DOHH2 (cell line): ENCODE measurements at regions not wholly inside any gene's neighbourhood (a gene's known extent, or its start where the extent isn't known, plus 50 kb on each side); places are given as distances from the start of the nearest gene placed in this dataset.
"Not testable (repeated sequence)": the region's sequence is repeated elsewhere in the genome, so short reads cannot be mapped to it uniquely, and the experiment has no call there.

Experiments used
- H3F3A ChIP-seq: fragments of 200-600 bp; sonication (generic), shearing (Covaris generic); 2 replicates; pipeline ENCODE4 v1.6.0; 2016; ENCODE audit warnings: antibody characterized with exemption, mild to moderate bottlenecking; ENCODE audit not compliant: control insufficient read depth, insufficient read depth
- H3K27ac ChIP-seq: fragments of 200-600 bp; sonication (generic); 2 replicates; pipeline ENCODE4 v1.5.1; 2014; ENCODE audit warnings: low read depth, mild to moderate bottlenecking, low read length, moderate library complexity
- H3K27me3 ChIP-seq: fragments of 200-600 bp; sonication (generic); 2 replicates; pipeline ENCODE4 v1.6.1; 2014; ENCODE audit warnings: mild to moderate bottlenecking, low read length, mixed read lengths; ENCODE audit not compliant: control insufficient read depth
- H3K36me3 ChIP-seq: fragments of 200-600 bp; sonication (generic); 2 replicates; pipeline ENCODE4 v1.6.1; 2014; ENCODE audit warnings: mild to moderate bottlenecking, low read length, moderate library complexity, mixed read lengths; ENCODE audit not compliant: control insufficient read depth
- H3K4me1 ChIP-seq: fragments of 200-600 bp; sonication (generic); 2 replicates; pipeline ENCODE4 v1.6.1; 2014; ENCODE audit warnings: mild to moderate bottlenecking, low read length, mixed read lengths; ENCODE audit not compliant: control insufficient read depth
- H3K4me2 ChIP-seq: fragments of 200-600 bp; sonication (generic); 2 replicates; pipeline ENCODE4 v1.6.0; 2014; ENCODE audit warnings: mild to moderate bottlenecking, low read length, moderate library complexity
- H3K4me3 ChIP-seq: fragments of 200-600 bp; sonication (generic); 2 replicates; pipeline ENCODE4 v1.5.1; 2014; ENCODE audit warnings: mild to moderate bottlenecking, low read length, mixed read lengths
- H3K79me2 ChIP-seq: fragments of 200-600 bp; sonication (generic); 2 replicates; pipeline ENCODE4 v1.6.1; 2014; ENCODE audit warnings: mild to moderate bottlenecking, low read length, mixed read lengths; ENCODE audit not compliant: control insufficient read depth
- H3K9me2 ChIP-seq: fragments of 200-600 bp; sonication (generic); replicated peaks from 2 replicates; pipeline ENCODE4 v1.6.1; 2014; ENCODE audit warnings: mild to moderate bottlenecking, low read length, mixed read lengths; ENCODE audit not compliant: control insufficient read depth
- H3K9me3 ChIP-seq: fragments of 200-600 bp; sonication (generic); 2 replicates; pipeline ENCODE4 v1.6.1; 2014; ENCODE audit warnings: antibody characterized with exemption, low read length, mixed read lengths; ENCODE audit not compliant: control insufficient read depth, insufficient read depth
- H4K20me1 ChIP-seq: fragments of 200-600 bp; sonication (generic); 2 replicates; pipeline ENCODE4 v1.6.0; 2014; ENCODE audit warnings: low read depth, mild to moderate bottlenecking, antibody characterized with exemption, low read length, moderate library complexity; ENCODE audit not compliant: control insufficient read depth, insufficient read depth
- EZH2phosphoT487 ChIP-seq: fragments of 200-600 bp; sonication (generic); IDR thresholded peaks from 2 replicates; pipeline ENCODE4 v1.6.1; 2017; ENCODE audit warnings: borderline replicate concordance, mild to moderate bottlenecking, antibody characterized with exemption, low read length, moderate library complexity, mixed read lengths
- TF ChIP-seq, protein P1 (sequence below): fragments of 200-600 bp; sonication (generic); IDR thresholded peaks from one replicate; pipeline ENCODE4 v1.5.1; 2014; ENCODE audit warnings: antibody characterized with exemption, mild to moderate bottlenecking, low read depth, low read length; ENCODE audit not compliant: poor library complexity, severe bottlenecking

DNA sequence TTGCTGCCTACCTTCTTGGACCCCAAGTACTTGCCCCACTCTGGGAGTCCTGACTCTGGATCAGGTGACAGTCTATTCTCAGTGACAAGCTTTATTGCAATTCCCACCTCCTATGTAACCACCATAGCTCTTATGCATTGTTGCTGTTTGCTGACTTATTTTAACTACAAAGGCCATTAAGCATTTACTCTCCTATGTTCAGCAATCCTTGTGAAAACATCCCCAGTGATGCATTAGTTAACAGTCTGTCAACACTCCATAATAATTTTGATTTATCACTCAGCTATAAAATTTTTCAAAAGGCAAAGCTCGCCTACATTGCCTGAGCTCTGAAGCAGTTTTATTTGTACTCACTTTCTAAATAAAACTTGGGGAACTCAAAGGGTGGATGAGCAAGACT is 871.8 kb upstream of the SORCS1 start:
- no peak overlapping the region for H3K27ac ChIP-seq
- H4K20me1 ChIP-seq: no peaks in the 10 kb centered on the region
- no peak for TF ChIP-seq EZH2phosphoT487
- TF ChIP-seq, protein P1, sequence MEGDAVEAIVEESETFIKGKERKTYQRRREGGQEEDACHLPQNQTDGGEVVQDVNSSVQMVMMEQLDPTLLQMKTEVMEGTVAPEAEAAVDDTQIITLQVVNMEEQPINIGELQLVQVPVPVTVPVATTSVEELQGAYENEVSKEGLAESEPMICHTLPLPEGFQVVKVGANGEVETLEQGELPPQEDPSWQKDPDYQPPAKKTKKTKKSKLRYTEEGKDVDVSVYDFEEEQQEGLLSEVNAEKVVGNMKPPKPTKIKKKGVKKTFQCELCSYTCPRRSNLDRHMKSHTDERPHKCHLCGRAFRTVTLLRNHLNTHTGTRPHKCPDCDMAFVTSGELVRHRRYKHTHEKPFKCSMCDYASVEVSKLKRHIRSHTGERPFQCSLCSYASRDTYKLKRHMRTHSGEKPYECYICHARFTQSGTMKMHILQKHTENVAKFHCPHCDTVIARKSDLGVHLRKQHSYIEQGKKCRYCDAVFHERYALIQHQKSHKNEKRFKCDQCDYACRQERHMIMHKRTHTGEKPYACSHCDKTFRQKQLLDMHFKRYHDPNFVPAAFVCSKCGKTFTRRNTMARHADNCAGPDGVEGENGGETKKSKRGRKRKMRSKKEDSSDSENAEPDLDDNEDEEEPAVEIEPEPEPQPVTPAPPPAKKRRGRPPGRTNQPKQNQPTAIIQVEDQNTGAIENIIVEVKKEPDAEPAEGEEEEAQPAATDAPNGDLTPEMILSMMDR: no peak
- H3F3A ChIP-seq: no peaks in the 10 kb centered on the region
- H3K4me2 ChIP-seq: no peak overlapping the region
- H3K27me3 ChIP-seq: no peaks in the 10 kb centered on the region
- H3K79me2 ChIP-seq: no peaks in the 10 kb centered on the region
- no peaks in the 10 kb centered on the region for H3K4me1 ChIP-seq
- no peaks in the 10 kb centered on the region for H3K9me3 ChIP-seq
- H3K36me3 ChIP-seq: no peaks in the 10 kb centered on the region
- no peaks in the 10 kb centered on the region for H3K9me2 ChIP-seq
- H3K4me3 ChIP-seq: no peak overlapping the region

DNA sequence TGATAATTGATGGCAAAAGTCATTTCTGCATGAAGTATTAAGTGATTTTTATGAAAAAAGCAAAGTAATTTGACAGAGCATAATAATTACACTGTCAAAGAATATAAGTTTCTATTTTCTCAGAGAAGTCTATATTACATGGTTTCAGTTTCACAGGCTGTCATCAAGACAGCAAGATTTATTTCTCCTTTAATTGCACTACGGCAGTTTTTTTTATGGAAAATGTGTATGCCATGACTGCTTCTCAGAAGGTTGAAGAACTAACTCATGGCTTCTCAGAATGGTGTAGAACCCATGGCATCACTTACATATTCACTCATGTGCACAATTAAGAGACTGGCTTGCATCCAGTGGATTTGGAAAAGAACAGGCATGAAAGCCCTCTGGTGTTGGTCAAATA is 870.3 kb upstream of the SORCS1 start:
- Histone ChIP-seq H3K9me2 (no peaks in the 10 kb centered on the region), H3K9me3 (no peaks in the 10 kb centered on the region), H3K79me2 (no peaks in the 10 kb centered on the region), H3K4me1 (no peaks in the 10 kb centered on the region), H3K36me3 (no peaks in the 10 kb centered on the region), H4K20me1 (no peaks in the 10 kb centered on the region), H3K27ac (no peak overlapping the region), H3K4me2 (no peak overlapping the region), H3F3A (no peaks in the 10 kb centered on the region), H3K27me3 (no peaks in the 10 kb centered on the region), H3K4me3 (no peak overlapping the region)
- TF ChIP-seq, protein P1: no peak
- TF ChIP-seq EZH2phosphoT487: no peak

DNA sequence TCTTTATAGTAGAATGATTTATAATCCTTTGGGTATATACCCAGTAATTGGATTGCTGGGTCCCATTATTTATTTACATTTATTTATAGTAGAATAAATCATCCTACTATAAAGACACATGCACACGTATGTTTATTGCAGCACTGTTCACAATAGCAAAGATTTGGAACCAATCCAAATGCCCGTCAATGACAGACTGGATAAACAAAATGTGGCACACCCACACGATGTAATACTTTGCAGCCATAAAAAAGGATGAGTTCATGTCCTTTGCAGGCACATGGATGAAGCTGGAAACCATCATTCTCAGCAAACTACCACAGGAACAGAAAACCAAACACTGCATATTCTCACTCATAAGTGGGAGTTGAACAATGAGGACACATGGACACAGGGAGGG is 869.0 kb upstream of the SORCS1 start:
- H3K27me3 ChIP-seq, H3F3A ChIP-seq, H4K20me1 ChIP-seq, H3K27ac ChIP-seq, H3K4me2 ChIP-seq, H3K9me3 ChIP-seq, H3K9me2 ChIP-seq, H3K4me3 ChIP-seq, H3K36me3 ChIP-seq, H3K4me1 ChIP-seq, H3K79me2 ChIP-seq: not testable (repeated sequence)

DNA sequence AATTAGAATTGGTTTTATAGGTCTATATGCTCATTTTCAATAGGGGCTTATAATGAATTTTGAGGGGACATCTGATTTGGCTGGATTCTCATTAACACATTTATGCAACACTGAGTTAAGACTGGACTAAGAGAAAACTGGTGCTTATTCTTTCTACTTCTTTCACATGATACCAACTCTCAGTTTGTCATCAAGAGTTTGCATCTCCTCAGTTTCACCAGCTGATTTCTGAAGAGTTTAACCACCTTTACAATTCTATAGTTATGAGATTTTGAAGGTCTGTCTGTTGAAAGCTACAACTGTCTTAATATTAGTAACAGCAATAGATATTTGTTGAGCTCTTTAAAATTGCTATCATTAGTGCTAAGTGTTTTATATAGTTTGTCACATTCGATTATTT is 867.0 kb upstream of the SORCS1 start:
- H3K79me2 ChIP-seq: no peaks in the 10 kb centered on the region
- no peaks in the 10 kb centered on the region for H3K9me2 ChIP-seq
- no peaks in the 10 kb centered on the region for H3K27me3 ChIP-seq
- H3F3A ChIP-seq: no peaks in the 10 kb centered on the region
- H3K4me3 ChIP-seq: no peak overlapping the region
- H3K4me1 ChIP-seq: no peaks in the 10 kb centered on the region
- H4K20me1 ChIP-seq: no peaks in the 10 kb centered on the region
- H3K9me3 ChIP-seq: no peaks in the 10 kb centered on the region
- H3K4me2 ChIP-seq: no peak overlapping the region
- H3K36me3 ChIP-seq: no peaks in the 10 kb centered on the region
- no peak overlapping the region for H3K27ac ChIP-seq
- no peak for TF ChIP-seq EZH2phosphoT487
- TF ChIP-seq, protein P1: no peak
